ENCODE measurements at regions not wholly inside any gene's neighbourhood (a gene's known extent, or its start where the extent isn't known, plus 50 kb on each side); places are given as distances from the start of the nearest gene placed in this dataset.

DNA sequence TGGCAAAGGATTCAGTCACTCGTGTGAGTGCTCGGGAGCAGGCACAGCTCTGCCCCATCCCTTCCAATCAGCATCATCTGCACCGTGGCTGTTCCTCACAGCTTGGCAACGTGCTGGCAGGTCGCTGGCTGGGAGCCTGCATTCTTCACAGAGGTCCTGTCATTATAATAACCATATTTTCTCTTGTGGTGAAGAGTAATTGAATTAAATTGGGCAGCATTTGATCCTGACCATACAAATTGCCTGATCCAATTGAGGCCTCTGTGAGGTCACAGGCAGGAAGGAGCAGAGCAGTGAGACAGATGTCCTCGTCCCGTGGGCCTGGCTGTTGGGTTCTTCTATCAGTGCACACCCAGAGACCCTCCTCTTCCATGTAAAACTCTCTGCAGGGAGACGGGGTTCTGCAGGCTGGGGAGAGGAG is 407.8 kb downstream of the COG6 start:
- no peak for TF ChIP-seq CTCF (IDR thresholded peaks at IDR 0.05; ENCODE audit: low read depth, low read length)
- TF ChIP-seq POLR2A (IDR thresholded peaks at IDR 0.05; ENCODE audit: extremely low read depth, insufficient read length): no peak
- TF ChIP-seq, protein P1, sequence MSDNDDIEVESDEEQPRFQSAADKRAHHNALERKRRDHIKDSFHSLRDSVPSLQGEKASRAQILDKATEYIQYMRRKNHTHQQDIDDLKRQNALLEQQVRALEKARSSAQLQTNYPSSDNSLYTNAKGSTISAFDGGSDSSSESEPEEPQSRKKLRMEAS (IDR thresholded peaks at IDR 0.05; ENCODE audit: low read depth, low read length): no peak

All from NB4 (cell line).